ENCODE measurements at regions not wholly inside any gene's neighbourhood (a gene's known extent, or its start where the extent isn't known, plus 50 kb on each side); places are given as distances from the start of the nearest gene placed in this dataset.

DNA sequence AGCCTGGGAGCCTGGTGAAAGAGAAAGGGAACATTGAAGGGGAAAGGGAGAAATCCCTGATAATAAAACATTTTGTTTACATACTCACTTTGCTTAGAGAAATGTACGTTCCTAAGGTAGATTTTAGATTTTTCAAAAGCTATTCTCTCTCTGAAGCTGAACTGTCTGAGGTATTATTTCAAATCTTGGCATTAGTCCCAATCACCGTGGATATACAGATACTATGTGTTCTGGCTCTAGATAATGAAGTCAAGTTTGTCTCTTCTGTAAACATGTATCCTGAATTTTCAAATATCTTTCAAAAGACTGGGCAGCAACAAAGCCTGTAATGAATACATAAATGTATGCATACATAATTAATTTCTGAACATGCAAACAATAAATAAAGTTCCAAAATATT is 1104.2 kb upstream of the FAM98A start:
- ChIA-PET CTCF (ENCODE audit: partially characterized antibody) (interaction anchor here (1.3 kb wide), 1 partner anchor 21 kb away, joined by 3 read pairs; no protein-coding TSS in a partner anchor), POLR2A (ENCODE audit: partially characterized antibody) (no interaction called here)
- no peaks in the 10 kb centered on the region for H3K27me3 ChIP-seq (replicated peaks in 1 of 4; ENCODE audit: control insufficient read depth in 3 of 4, extremely low read depth in 1 of 4, insufficient read depth in 3 of 4, low read length in 3 of 4)
- no peak overlapping the region for H3K18ac ChIP-seq (ENCODE audit: extremely low read depth, low read length)
- no peak overlapping the region for H3K9ac ChIP-seq (replicated peaks in 1 of 4; ENCODE audit: extremely low read depth in 1 of 4, low read depth in 3 of 4, low read length in 3 of 4)
- TF ChIP-seq NRF1 (IDR thresholded peaks at IDR 0.05; ENCODE audit: low read depth, low read length) (no peak), CHD1 (IDR thresholded peaks at IDR 0.05; ENCODE audit: low read depth, low read length) (no peak), TEAD4 (IDR thresholded peaks at IDR 0.05; ENCODE audit: low read depth, low read length) (no peak), GABPA (IDR thresholded peaks at IDR 0.05; ENCODE audit: borderline replicate concordance, insufficient read depth, low read length) (no peak), RAD21 (IDR thresholded peaks at IDR 0.05 in 1 of 2, conservative IDR thresholded peaks at IDR 0.05 in 1 of 2; ENCODE audit: low read depth in 2 of 2, low read length in 2 of 2) (no peak), SAP30 (IDR thresholded peaks at IDR 0.05; ENCODE audit: insufficient read depth, insufficient replicate concordance, low read length) (no peak), SP4 (IDR thresholded peaks at IDR 0.05; ENCODE audit: low read length) (no peak), JUN (IDR thresholded peaks at IDR 0.05; ENCODE audit: low read depth, low read length) (no peak), KDM5A (IDR thresholded peaks at IDR 0.05; ENCODE audit: low read length) (no peak), RNF2 (IDR thresholded peaks at IDR 0.05; ENCODE audit: borderline replicate concordance, low read depth, low read length, missing control alignments, poor library complexity, severe bottlenecking) (no peak), RFX5 (IDR thresholded peaks at IDR 0.05; ENCODE audit: borderline replicate concordance, low read depth, low read length) (no peak)
- TF ChIP-seq, protein P1, sequence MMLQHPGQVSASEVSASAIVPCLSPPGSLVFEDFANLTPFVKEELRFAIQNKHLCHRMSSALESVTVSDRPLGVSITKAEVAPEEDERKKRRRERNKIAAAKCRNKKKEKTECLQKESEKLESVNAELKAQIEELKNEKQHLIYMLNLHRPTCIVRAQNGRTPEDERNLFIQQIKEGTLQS (IDR thresholded peaks at IDR 0.05; ENCODE audit: insufficient read depth, low read depth, low read length): no peak
- no peak overlapping the region for H3K4me3 ChIP-seq (ENCODE audit: extremely low read depth in 1 of 4, insufficient read depth in 2 of 4, low read depth in 3 of 4, low read length in 4 of 4)
- no peaks in the 10 kb centered on the region for H3K79me1 ChIP-seq (ENCODE audit: low read depth, low read length)
- no peak overlapping the region for H3K23ac ChIP-seq (ENCODE audit: insufficient read length)
- no peaks in the 10 kb centered on the region for H4K20me1 ChIP-seq (replicated peaks in 1 of 2; ENCODE audit: control insufficient read depth in 1 of 2, insufficient read depth in 2 of 2, low read length in 2 of 2)
- no peak overlapping the region for H2AK5ac ChIP-seq (ENCODE audit: low read depth, low read length)
- H2BK120ac ChIP-seq (replicated peaks; ENCODE audit: low read depth, low read length): no peak overlapping the region
- FAIRE-seq (no peak), DNase-seq (ENCODE audit: low read depth in 1 of 2, low spot score in 2 of 2) (no peak)
- no peak overlapping the region for H3K4me2 ChIP-seq (ENCODE audit: insufficient read depth in 1 of 2, low read depth in 2 of 2, low read length in 2 of 2)
- no peak overlapping the region for H3K4ac ChIP-seq (replicated peaks; ENCODE audit: insufficient read length, low read depth, low read length)
- H4K91ac ChIP-seq (replicated peaks; ENCODE audit: insufficient read length, low read length): no peak overlapping the region
- no peak overlapping the region for H2AFZ ChIP-seq (ENCODE audit: low read length)
- no peaks in the 10 kb centered on the region for H3K4me1 ChIP-seq (replicated peaks in 1 of 4; ENCODE audit: control insufficient read depth in 3 of 4, insufficient read depth in 4 of 4, low read length in 3 of 4)
- H3K27ac ChIP-seq (ENCODE audit: low read depth, low read length): no peak overlapping the region
- H4K5ac ChIP-seq (ENCODE audit: insufficient read length, low read depth, low read length): no peak overlapping the region
- H3K79me2 ChIP-seq (ENCODE audit: control insufficient read depth in 1 of 2, insufficient read depth in 2 of 2, low read length in 2 of 2): no peaks in the 10 kb centered on the region
- WGBS, 2 experiments (ENCODE audit: extremely low coverage in 1 of 2, insufficient coverage in 1 of 2, insufficient read length in 1 of 2, insufficient replicate concordance in 2 of 2, low coverage in 1 of 2, low lambda C conversion rate in 2 of 2, missing lambda C conversion rate in 1 of 2): 96% methylated on average over 2 of the region's 2 CpGs; no CpG with 5 or more reads in 1 of the 2 experiments
- no peak overlapping the region for H4K8ac ChIP-seq (ENCODE audit: extremely low read depth, insufficient read depth, low read length)
- H3K9me3 ChIP-seq (ENCODE audit: insufficient read depth in 2 of 2, low read depth in 1 of 2, low read length in 1 of 2): no peaks in the 10 kb centered on the region
- H2BK20ac ChIP-seq (ENCODE audit: low read length): no peak overlapping the region
- H3K23me2 ChIP-seq (ENCODE audit: low read depth, low read length): no peaks in the 10 kb centered on the region
- no peak overlapping the region for H2BK12ac ChIP-seq (ENCODE audit: low read depth, low read length)
- no peak overlapping the region for H2BK15ac ChIP-seq (ENCODE audit: low read length)
- no peak overlapping the region for H3K56ac ChIP-seq (replicated peaks; ENCODE audit: insufficient read length, low read depth, low read length)
- no peak overlapping the region for H3K14ac ChIP-seq (ENCODE audit: insufficient read length)
- no peaks in the 10 kb centered on the region for H3K36me3 ChIP-seq (ENCODE audit: control insufficient read depth in 2 of 4, insufficient read depth in 4 of 4, low read length in 3 of 4)
- no peak overlapping the region for H2BK5ac ChIP-seq (ENCODE audit: low read depth, low read length)

Measured in H1 (cell line).